Prostate gland (tissue), 2 donors: ENCODE measurements at regions not wholly inside any gene's neighbourhood (a gene's known extent, or its start where the extent isn't known, plus 50 kb on each side); places are given as distances from the start of the nearest gene placed in this dataset.
A peak's percentile ranks its signal among the peaks of the same experiment; 100 is the strongest.
"Not testable (repeated sequence)": the region's sequence is repeated elsewhere in the genome, so short reads cannot be mapped to it uniquely, and the experiment has no call there.

Source experiments
- DNase-seq: peaks from one replicate; pipeline ENCODE4 v3.0.0-alpha.2; 2019; ENCODE audit warnings: low spot score
- H3K27ac ChIP-seq, 2 donors: fragments of 200-600 bp; sonication (generic); 2 replicates each; pipeline ENCODE4 v1.5.1; 2017 to 2019
- H3K27me3 ChIP-seq: fragments of 200-600 bp; sonication (generic); replicated peaks from 2 replicates; pipeline ENCODE4 v1.5.1; 2019; ENCODE audit not compliant: insufficient read depth
- H3K36me3 ChIP-seq, 2 donors: fragments of 200-600 bp; sonication (generic); 1 replicate in 1 of 2; 2 replicates in 1 of 2; pipeline versions ENCODE4 v1.5.1 to v1.8.1; 2017 to 2019
- H3K4me1 ChIP-seq: fragments of 200-600 bp; sonication (generic); replicated peaks from 2 replicates; pipeline ENCODE4 v1.5.1; 2019
- H3K4me3 ChIP-seq, 2 donors: fragments of 200-600 bp; sonication (generic); 2 replicates each; pipeline ENCODE4 v1.5.1; 2017 to 2019
- H3K9me3 ChIP-seq: fragments of 200-600 bp; sonication (generic); 2 replicates; pipeline ENCODE4 v1.5.1; 2017
- POLR2A ChIP-seq: fragments of 450-650 bp; IDR thresholded peaks from one replicate; pipeline ENCODE4 v1.6.1; 2016; ENCODE audit warnings: antibody characterized with exemption, mild to moderate bottlenecking
- POLR2AphosphoS5 ChIP-seq: sonication (generic); formaldehyde crosslinking; IDR thresholded peaks from one replicate; pipeline ENCODE4 v1.6.1; 2017; ENCODE audit warnings: antibody characterized with exemption
- WGBS: methylation state at CpG from one replicate; pipeline ENCODE4 v1.1.5; 2018; 5-methylcytosine and 5-hydroxymethylcytosine counted together
- intact Hi-C: fragments of 100-400 bp; cut with DNase I; formaldehyde crosslinking; loops from one replicate; pipeline ENCODE4 v1.14.2; 2022
- TF ChIP-seq, protein P1 (sequence below), 4 experiments: fragments of 200-600 bp in 2 of 4; fragments of 450-650 bp in 2 of 4; sonication (generic) in 2 of 4; IDR thresholded peaks; 1 replicate in 3 of 4; 2 replicates in 1 of 4; pipeline ENCODE4 v1.5.1; 2016 to 2019; ENCODE audit warnings: antibody characterized with exemption in 4 of 4, mild to moderate bottlenecking in 2 of 4, moderate library complexity in 2 of 4

DNA sequence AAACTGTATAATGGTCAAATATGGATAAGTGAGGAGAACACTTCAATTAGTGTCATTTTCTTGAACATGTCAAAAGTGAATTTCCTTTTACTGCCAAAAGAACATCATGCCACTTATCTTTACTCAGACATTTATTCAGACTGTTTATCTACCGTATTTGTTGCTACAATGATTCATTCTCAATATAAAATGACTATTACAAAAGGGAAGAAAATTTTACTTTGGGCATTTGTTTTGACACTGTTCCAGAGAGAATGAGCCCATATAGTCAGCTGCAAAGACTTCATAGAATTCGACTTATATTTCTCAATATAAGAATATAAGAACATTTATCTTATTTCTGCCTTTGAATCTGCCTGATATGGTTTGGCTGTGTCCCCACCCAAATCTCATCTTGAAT is 1699.1 kb downstream of the BRINP3 start:
- no peak for DNase-seq
- no peaks in the 10 kb centered on the region for H3K36me3 ChIP-seq
- TF ChIP-seq, protein P1, sequence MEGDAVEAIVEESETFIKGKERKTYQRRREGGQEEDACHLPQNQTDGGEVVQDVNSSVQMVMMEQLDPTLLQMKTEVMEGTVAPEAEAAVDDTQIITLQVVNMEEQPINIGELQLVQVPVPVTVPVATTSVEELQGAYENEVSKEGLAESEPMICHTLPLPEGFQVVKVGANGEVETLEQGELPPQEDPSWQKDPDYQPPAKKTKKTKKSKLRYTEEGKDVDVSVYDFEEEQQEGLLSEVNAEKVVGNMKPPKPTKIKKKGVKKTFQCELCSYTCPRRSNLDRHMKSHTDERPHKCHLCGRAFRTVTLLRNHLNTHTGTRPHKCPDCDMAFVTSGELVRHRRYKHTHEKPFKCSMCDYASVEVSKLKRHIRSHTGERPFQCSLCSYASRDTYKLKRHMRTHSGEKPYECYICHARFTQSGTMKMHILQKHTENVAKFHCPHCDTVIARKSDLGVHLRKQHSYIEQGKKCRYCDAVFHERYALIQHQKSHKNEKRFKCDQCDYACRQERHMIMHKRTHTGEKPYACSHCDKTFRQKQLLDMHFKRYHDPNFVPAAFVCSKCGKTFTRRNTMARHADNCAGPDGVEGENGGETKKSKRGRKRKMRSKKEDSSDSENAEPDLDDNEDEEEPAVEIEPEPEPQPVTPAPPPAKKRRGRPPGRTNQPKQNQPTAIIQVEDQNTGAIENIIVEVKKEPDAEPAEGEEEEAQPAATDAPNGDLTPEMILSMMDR (IDR thresholded peaks at IDR 0.05) = no peak
- TF ChIP-seq POLR2A (no peak), POLR2AphosphoS5 (no peak)
- no peaks in the 10 kb centered on the region for H3K9me3 ChIP-seq
- intact Hi-C loops = no loop called here
- H3K4me3 ChIP-seq = no peak overlapping the region
- H3K27ac ChIP-seq = no peak overlapping the region
- no peaks in the 10 kb centered on the region for H3K4me1 ChIP-seq
- no peaks in the 10 kb centered on the region for H3K27me3 ChIP-seq
- WGBS = 19% methylated on average over 2 of the region's 2 CpGs

DNA sequence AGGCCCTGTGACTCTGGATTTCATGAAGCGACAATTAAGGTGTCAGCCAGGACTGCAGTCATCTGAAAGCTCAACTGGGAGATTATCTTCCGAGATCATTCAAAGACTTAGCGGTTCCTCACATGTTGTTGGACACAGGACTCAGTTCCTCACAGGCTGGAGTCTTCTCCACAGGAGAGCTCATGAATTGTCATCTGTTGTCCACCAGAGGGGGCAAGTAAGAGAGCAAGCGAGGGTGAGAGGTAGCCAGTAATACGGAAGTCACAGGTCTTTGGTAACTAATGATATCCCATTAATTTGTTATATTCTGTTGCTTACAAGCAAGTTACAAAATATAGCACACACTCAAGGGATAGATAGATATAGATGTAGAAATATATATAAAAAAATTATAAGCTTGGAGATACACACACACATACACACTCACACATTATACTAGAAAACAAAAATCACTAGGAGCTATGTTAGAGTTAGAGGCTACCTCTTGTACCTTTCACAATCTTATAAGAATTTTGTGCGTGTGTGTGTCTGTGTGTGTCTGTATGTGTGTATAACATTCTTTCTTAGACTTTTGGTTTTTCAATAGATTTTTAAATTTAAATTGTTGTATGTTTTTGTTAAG is 1695.3 kb downstream of the BRINP3 start:
- H3K9me3 ChIP-seq = no peaks in the 10 kb centered on the region
- WGBS = 64% methylated on average over 6 of the region's 6 CpGs
- no peaks in the 10 kb centered on the region for H3K27me3 ChIP-seq
- intact Hi-C loops = no loop called here
- H3K4me1 ChIP-seq = no peaks in the 10 kb centered on the region
- H3K4me3 ChIP-seq = no peak overlapping the region
- no peak overlapping the region for H3K27ac ChIP-seq
- H3K36me3 ChIP-seq = no peaks in the 10 kb centered on the region
- no peak for TF ChIP-seq POLR2A
- TF ChIP-seq, protein P1 (IDR thresholded peaks at IDR 0.05) = peak in 1 of 4 experiments; percentile 12
- DNase-seq = no peak

DNA sequence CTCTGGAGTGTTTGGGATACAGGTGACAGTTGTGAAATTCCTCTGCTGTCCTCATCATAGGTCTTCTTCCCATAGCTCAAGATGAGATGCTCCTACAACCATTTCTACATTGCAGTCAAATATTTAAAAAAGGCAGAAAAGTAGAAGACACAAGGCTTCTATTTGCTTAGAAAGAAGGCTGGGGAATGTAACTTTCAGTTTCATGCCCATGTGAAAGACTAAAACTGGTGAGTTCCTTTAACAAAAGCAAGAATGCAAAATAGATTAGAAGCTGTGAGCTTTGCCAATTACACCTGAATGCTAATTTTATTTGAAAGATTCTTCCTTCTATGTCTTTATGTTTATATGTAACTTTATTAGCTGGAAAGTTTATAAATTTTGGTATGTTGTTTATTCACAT is 1682.7 kb downstream of the BRINP3 start:
- no peak overlapping the region for H3K4me3 ChIP-seq
- no peak overlapping the region for H3K27ac ChIP-seq
- H3K36me3 ChIP-seq = no peaks in the 10 kb centered on the region
- no peaks in the 10 kb centered on the region for H3K9me3 ChIP-seq
- TF ChIP-seq POLR2AphosphoS5 (no peak), POLR2A (no peak)
- TF ChIP-seq, protein P1 (IDR thresholded peaks at IDR 0.05) = no peak
- DNase-seq = no peak
- intact Hi-C loops = no loop called here
- H3K4me1 ChIP-seq = no peaks in the 10 kb centered on the region
- H3K27me3 ChIP-seq = no peaks in the 10 kb centered on the region

DNA sequence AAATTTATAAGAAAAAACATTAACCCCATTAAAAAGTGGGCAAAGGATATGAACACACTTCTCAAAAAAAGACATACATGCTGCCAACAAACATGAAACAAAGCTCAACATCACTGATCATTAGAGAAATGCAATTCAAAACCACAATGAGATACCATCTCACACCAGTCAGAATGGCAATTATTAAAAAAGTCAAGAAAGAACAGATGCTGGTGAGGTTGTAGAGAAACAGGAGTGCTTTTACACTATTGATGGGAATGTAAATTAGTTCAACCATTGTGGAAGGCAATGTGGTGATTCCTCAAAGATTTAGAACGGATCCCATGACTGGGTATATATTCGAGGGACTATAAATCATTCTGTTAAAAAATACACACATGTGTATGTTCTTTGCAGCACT is 1665.5 kb downstream of the BRINP3 start:
- WGBS = 75% methylated on average over 2 of the region's 2 CpGs

DNA sequence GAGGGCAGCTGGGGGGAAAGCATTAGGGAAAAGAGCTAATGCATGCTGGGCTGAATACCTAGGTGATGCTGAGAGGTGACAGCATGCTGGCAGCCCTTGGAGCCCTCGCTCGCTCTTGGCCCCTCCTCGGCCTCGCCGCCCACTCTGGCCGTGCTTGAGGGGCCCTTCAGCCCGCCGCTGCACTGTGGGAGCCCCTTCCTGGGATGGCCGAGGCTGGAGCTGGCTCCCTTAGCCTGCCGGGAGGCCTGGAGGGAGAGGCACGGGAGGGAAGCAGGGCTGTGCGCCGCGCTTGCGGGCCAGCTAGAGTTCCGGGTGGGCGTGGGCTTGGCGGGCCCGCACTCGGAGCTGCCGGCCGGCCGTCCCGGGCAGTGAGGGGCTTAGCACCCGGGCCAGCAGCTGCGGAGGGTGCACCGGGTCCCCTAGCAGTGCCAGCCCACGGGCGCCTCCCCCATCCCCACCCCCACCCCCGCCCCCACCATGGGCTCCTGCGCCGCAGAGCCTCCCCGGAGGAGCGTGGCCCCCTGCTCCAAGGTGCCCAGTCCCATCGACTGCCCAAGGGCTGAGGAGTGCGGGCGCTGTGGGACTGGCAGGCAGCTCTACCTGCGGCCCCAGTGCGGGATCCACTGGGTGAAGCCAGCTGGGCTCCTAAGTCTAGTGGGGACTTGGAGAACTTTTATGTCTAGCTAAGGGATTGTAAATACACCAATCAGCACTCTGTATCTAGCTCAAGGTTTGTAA is 1664.7 kb downstream of the BRINP3 start:
- 95% methylated on average over 27 of the region's 39 CpGs for WGBS
- H3K27ac ChIP-seq, H3K9me3 ChIP-seq, H3K4me1 ChIP-seq, H3K27me3 ChIP-seq, DNase-seq, intact Hi-C loops, H3K4me3 ChIP-seq, H3K36me3 ChIP-seq: not testable (repeated sequence)

More for the DNA sequence above, 1665.5 kb downstream of the BRINP3 start:
- H3K4me1 ChIP-seq, intact Hi-C loops, H3K36me3 ChIP-seq, H3K27ac ChIP-seq, H3K27me3 ChIP-seq, H3K9me3 ChIP-seq, H3K4me3 ChIP-seq, DNase-seq: not testable (repeated sequence)

DNA sequence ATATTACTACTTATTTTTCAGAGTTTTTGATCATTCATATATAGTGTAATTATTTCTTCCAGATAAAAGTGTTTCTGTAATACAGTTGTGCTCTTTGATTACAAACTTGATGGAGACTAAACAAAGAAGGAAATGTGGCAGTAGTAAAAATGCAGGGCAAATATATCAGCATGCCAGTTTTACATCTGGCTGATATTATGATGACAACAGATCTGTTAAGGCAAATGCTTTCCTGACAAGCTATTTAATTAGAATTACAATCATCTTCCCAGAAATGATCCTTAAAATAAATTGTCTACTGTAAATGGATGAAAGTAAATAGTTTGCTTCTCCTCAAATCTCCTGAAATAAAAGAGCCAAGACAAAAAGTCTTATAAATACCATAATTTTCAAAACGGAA is 1659.8 kb downstream of the BRINP3 start:
- Histone ChIP-seq H3K4me3 (no peak overlapping the region), H3K4me1 (no peaks in the 10 kb centered on the region), H3K27me3 (no peaks in the 10 kb centered on the region), H3K27ac (no peak overlapping the region), H3K9me3 (no peaks in the 10 kb centered on the region), H3K36me3 (no peaks in the 10 kb centered on the region)
- TF ChIP-seq POLR2AphosphoS5 = no peak
- TF ChIP-seq, protein P1 (IDR thresholded peaks at IDR 0.05) = no peak
- no peak for TF ChIP-seq POLR2A
- intact Hi-C loops = no loop called here
- 23% methylated on average over 1 of the region's 1 CpG for WGBS
- no peak for DNase-seq
